Astrocyte (in vitro differentiated cells and primary cell): ENCODE measurements at regions not wholly inside any gene's neighbourhood (a gene's known extent, or its start where the extent isn't known, plus 50 kb on each side); places are given as distances from the start of the nearest gene placed in this dataset.
A peak's percentile ranks its signal among the peaks of the same experiment; 100 is the strongest.

Experiments used
- DNase-seq: peaks from one replicate; pipeline ENCODE4 v3.0.0-alpha.2; 2010; ENCODE audit warnings: low read depth
- FAIRE-seq: peaks from 2 replicates; lab custom pipeline; 2011; peaks lifted over from hg19 to GRCh38; lab: Jason Lieb, UNC
- H2AFZ ChIP-seq: 2 replicates; pipeline ENCODE4 v1.6.0; 2012; ENCODE audit warnings: low read depth, low read length, inconsistent platforms
- H3K27ac ChIP-seq: 2 replicates; pipeline ENCODE4 v1.5.1; 2011; ENCODE audit warnings: low read depth, low read length, inconsistent platforms
- H3K27me3 ChIP-seq: 2 replicates; pipeline ENCODE4 v1.6.0; 2011; ENCODE audit warnings: low read length, inconsistent platforms; ENCODE audit not compliant: insufficient read depth
- H3K36me3 ChIP-seq: 2 replicates; pipeline ENCODE4 v1.5.1; 2011; ENCODE audit warnings: low read length, inconsistent platforms; ENCODE audit not compliant: insufficient read depth
- H3K4me1 ChIP-seq: 2 replicates; pipeline ENCODE4 v1.5.1; 2011; ENCODE audit warnings: low read length, inconsistent platforms; ENCODE audit not compliant: insufficient read depth
- H3K4me2 ChIP-seq: 2 replicates; pipeline ENCODE4 v1.6.0; 2012; ENCODE audit warnings: low read length, inconsistent platforms
- H3K4me3 ChIP-seq: 2 replicates; pipeline ENCODE4 v1.5.1; 2011; ENCODE audit warnings: low read depth, mild to moderate bottlenecking, low read length, inconsistent platforms; ENCODE audit not compliant: insufficient read depth
- H3K79me2 ChIP-seq: 2 replicates; pipeline ENCODE4 v1.6.0; 2012; ENCODE audit warnings: mild to moderate bottlenecking, low read length, inconsistent platforms; ENCODE audit not compliant: insufficient read depth
- H3K9ac ChIP-seq: 2 replicates; pipeline ENCODE4 v1.6.0; 2012; ENCODE audit warnings: mild to moderate bottlenecking, low read length, inconsistent platforms
- H3K9me3 ChIP-seq: 2 replicates; pipeline ENCODE4 v1.5.1; 2012; ENCODE audit warnings: low read depth, mild to moderate bottlenecking, low read length, inconsistent platforms; ENCODE audit not compliant: insufficient read depth
- H4K20me1 ChIP-seq: 2 replicates; pipeline ENCODE4 v1.6.0; 2012; ENCODE audit warnings: low read length, inconsistent platforms; ENCODE audit not compliant: insufficient read depth
- H3K27ac Mint-ChIP-seq: one replicate; pipeline ENCODE4 v1.8.0; 2021; ENCODE audit warnings: mild to moderate bottlenecking, mixed read lengths; ENCODE audit not compliant: unreplicated experiment
- H3K27me3 Mint-ChIP-seq: one replicate; pipeline ENCODE4 v1.8.0; 2021; ENCODE audit warnings: low read depth, mixed read lengths; ENCODE audit not compliant: unreplicated experiment
- H3K36me3 Mint-ChIP-seq: one replicate; pipeline ENCODE4 v1.8.0; 2021; ENCODE audit warnings: low read depth, mixed read lengths; ENCODE audit not compliant: unreplicated experiment
- H3K4me1 Mint-ChIP-seq: one replicate; pipeline ENCODE4 v1.8.0; 2021; ENCODE audit warnings: low read depth, mixed read lengths; ENCODE audit not compliant: unreplicated experiment
- H3K4me3 Mint-ChIP-seq: one replicate; pipeline ENCODE4 v1.8.0; 2021; ENCODE audit warnings: mild to moderate bottlenecking, moderate library complexity, mixed read lengths; ENCODE audit not compliant: unreplicated experiment
- H3K9me3 Mint-ChIP-seq: one replicate; pipeline ENCODE4 v1.8.0; 2021; ENCODE audit warnings: mild to moderate bottlenecking, mixed read lengths; ENCODE audit not compliant: unreplicated experiment
- CTCF ChIP-seq: IDR thresholded peaks from 2 replicates; pipeline ENCODE4 v1.5.1; 2011; ENCODE audit warnings: low read depth, mild to moderate bottlenecking, inconsistent platforms, low read length, moderate library complexity; ENCODE audit not compliant: insufficient read depth
- EZH2 ChIP-seq: IDR thresholded peaks from 2 replicates; pipeline ENCODE4 v1.6.1; 2012; ENCODE audit warnings: mild to moderate bottlenecking, low read length, inconsistent platforms; ENCODE audit not compliant: insufficient read depth

DNA sequence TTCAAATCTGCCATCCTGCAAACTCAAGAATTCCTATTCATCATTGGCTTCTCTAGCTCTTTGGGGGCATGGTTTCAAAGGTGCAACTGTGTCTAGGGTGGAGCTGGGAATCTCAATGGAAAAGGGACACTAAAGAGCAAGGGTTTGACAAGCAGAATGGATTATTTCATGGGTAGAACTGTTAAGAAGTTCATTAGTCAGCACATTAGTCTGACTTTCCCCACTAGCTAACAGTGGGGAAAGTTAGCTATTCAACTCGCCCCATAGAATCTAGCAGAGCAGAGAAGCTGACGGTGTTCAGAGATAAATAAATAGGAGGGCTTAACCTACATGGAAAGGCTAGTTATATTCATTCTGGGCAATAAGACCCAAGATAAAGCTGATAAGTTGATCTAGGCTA, 153.9 kb downstream of the EMP1 start:
- no peak overlapping the region for H3K27ac Mint-ChIP-seq
- no peak for DNase-seq
- Histone ChIP-seq H4K20me1 (no peaks in the 10 kb centered on the region), H3K4me3 (no peak overlapping the region), H3K4me2 (no peak overlapping the region), H3K9ac (no peak overlapping the region), H2AFZ (no peak overlapping the region), H3K36me3 (no peaks in the 10 kb centered on the region), H3K4me1 (peaks cover 13% of the 10 kb centered on the region), H3K27ac (no peak overlapping the region), H3K27me3 (no peaks in the 10 kb centered on the region), H3K79me2 (no peaks in the 10 kb centered on the region), H3K9me3 (no peaks in the 10 kb centered on the region)
- no peak for FAIRE-seq
- TF ChIP-seq EZH2 (no peak), CTCF (no peak)
- peaks cover 18% of the 10 kb centered on the region for H3K4me1 Mint-ChIP-seq
- H3K9me3 Mint-ChIP-seq: no peaks in the 10 kb centered on the region
- H3K27me3 Mint-ChIP-seq: no peaks in the 10 kb centered on the region
- no peak overlapping the region for H3K4me3 Mint-ChIP-seq
- H3K36me3 Mint-ChIP-seq: no peaks in the 10 kb centered on the region

- Mint-ChIP-seq H3K36me3 (no peaks in the 10 kb centered on the region), H3K27ac (peak overlapping the region; percentile 97), H3K9me3 (no peaks in the 10 kb centered on the region), H3K4me3 (no peak overlapping the region), H3K4me1 (peaks cover 18% of the 10 kb centered on the region), H3K27me3 (no peaks in the 10 kb centered on the region)
- H3K4me2 ChIP-seq: no peak overlapping the region
- no peaks in the 10 kb centered on the region for H3K27me3 ChIP-seq
- no peak overlapping the region for H2AFZ ChIP-seq
- FAIRE-seq: no peak
- H3K79me2 ChIP-seq: no peaks in the 10 kb centered on the region
- no peak overlapping the region for H3K9ac ChIP-seq
- peaks cover 13% of the 10 kb centered on the region for H3K4me1 ChIP-seq
- H3K4me3 ChIP-seq: no peak overlapping the region
- no peaks in the 10 kb centered on the region for H3K9me3 ChIP-seq
- H3K36me3 ChIP-seq: no peaks in the 10 kb centered on the region
- H3K27ac ChIP-seq: no peak overlapping the region
- no peaks in the 10 kb centered on the region for H4K20me1 ChIP-seq
- DNase-seq: no peak
- no peak for TF ChIP-seq EZH2
- no peak for TF ChIP-seq CTCF
Observed at GRCh38 chr12:13348464-13348863, 151.9 kb downstream of the EMP1 start.

DNA sequence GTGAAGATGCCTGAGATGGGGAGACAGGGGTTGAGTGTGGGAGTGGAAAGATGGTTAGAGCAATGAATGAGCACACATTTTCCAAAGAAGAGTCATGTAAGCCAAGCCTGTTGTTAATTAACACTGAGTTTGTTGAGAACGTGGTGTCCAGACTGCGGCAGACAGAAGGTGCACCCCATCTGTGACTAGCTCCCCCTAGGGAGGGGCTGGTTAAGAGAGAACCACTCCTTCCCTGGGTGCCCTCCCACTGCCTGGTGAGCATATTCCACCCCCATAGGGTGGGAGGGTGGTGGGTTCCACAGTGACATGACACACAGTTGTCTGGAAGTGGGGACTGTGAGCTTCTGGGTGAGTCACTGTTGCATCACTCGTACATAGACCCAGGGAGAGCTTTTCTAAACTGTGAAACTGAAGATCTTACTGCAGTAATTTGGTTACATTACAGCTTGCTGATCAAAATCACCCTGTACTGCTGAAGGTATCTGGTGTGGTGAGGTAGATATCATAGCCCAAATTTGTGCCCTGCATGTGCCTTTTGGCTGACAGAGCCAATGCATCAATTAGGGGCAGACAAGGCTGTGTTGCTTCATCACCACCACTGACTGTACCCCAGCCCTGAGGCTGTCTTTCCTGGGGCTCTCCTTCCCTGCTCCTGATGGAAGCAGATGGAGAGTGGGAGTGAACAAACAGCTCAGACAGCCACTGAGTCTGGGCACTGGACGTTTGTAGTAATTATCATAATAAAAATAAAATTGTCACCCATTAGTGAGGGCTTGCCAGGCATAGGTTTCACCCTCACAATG, 150.9 kb downstream of the EMP1 start:
- TF ChIP-seq EZH2 (no peak), CTCF (peak; percentile 0)
- Mint-ChIP-seq H3K36me3 (no peaks in the 10 kb centered on the region), H3K27ac (peak overlapping the region; percentile 97), H3K27me3 (no peaks in the 10 kb centered on the region), H3K4me3 (no peak overlapping the region), H3K4me1 (peaks cover 18% of the 10 kb centered on the region), H3K9me3 (peaks cover 2% of the 10 kb centered on the region)
- Histone ChIP-seq H3K27ac (peak overlapping the region; percentile 64), H3K4me2 (peak overlapping the region; percentile 63), H4K20me1 (no peaks in the 10 kb centered on the region), H3K4me3 (peak overlapping the region; percentile 2), H3K79me2 (no peaks in the 10 kb centered on the region), H3K9me3 (no peaks in the 10 kb centered on the region), H3K27me3 (no peaks in the 10 kb centered on the region), H3K9ac (peak overlapping the region; percentile 2), H2AFZ (peak overlapping the region; percentile 63), H3K4me1 (peaks cover 17% of the 10 kb centered on the region), H3K36me3 (no peaks in the 10 kb centered on the region)
- FAIRE-seq: peak; percentile 79
- DNase-seq: peak; percentile 68
